Caco-2 (cell line): ENCODE measurements at regions not wholly inside any gene's neighbourhood (a gene's known extent, or its start where the extent isn't known, plus 50 kb on each side); places are given as distances from the start of the nearest gene placed in this dataset.

Experiments
- BruUV-seq: library from RNA; stranded (reverse); fragments of 400-500 nt; replicated peaks from 2 replicates; lab custom pipeline; 2021; lab: Mats Ljungman, UMichigan
- CTCF ChIA-PET: fragments of 300-600 bp; sonication (Branson Sonifier 250); formaldehyde crosslinking; loops from one replicate; lab custom pipeline; 2022; ENCODE audit warnings: antibody characterized with exemption; lab: Charles Lee
- POLR2A ChIA-PET: fragments of 300-600 bp; sonication (Branson Sonifier 250); formaldehyde crosslinking; loops from one replicate; lab custom pipeline; 2022; ENCODE audit warnings: antibody characterized with exemption; lab: Charles Lee
- DNase-seq, 2 experiments: peaks; one replicate each; pipeline versions ENCODE4 v3.0.0 to v3.0.0-alpha.2; 2020 to 2022
- H3K27me3 ChIP-seq: replicated peaks from 2 replicates; pipeline ENCODE4 v1.6.0; 2011; ENCODE audit warnings: low read length; ENCODE audit not compliant: control insufficient read depth, insufficient read depth
- H3K36me3 ChIP-seq: 2 replicates; pipeline ENCODE4 v1.5.1; 2011; ENCODE audit warnings: low read length; ENCODE audit not compliant: control insufficient read depth, insufficient read depth
- H3K4me1 ChIP-seq: fragments of 250-450 bp; sonication (Bioruptor Pico); 2 replicates; pipeline ENCODE4 v1.5.1; 2020; ENCODE audit warnings: mild to moderate bottlenecking
- H3K4me3 ChIP-seq: 2 replicates; pipeline ENCODE4 v1.5.1; 2011; ENCODE audit warnings: low read depth, mild to moderate bottlenecking, control low read depth, low read length
- H3K9me3 ChIP-seq: fragments of 250-450 bp; sonication (Bioruptor Pico); 2 replicates; pipeline ENCODE4 v1.5.1; 2020; ENCODE audit warnings: mild to moderate bottlenecking, moderate library complexity
- H3K27ac Mint-ChIP-seq: one replicate; pipeline ENCODE4 v1.8.0; 2022; ENCODE audit warnings: mixed read lengths; ENCODE audit not compliant: unreplicated experiment
- H3K27me3 Mint-ChIP-seq: one replicate; pipeline ENCODE4 v1.8.0; 2022; ENCODE audit warnings: mixed read lengths; ENCODE audit not compliant: insufficient read depth, unreplicated experiment
- H3K36me3 Mint-ChIP-seq: one replicate; pipeline ENCODE4 v1.8.0; 2022; ENCODE audit warnings: mild to moderate bottlenecking, mixed read lengths; ENCODE audit not compliant: insufficient read depth, unreplicated experiment
- H3K4me1 Mint-ChIP-seq: one replicate; pipeline ENCODE4 v1.8.0; 2022; ENCODE audit warnings: low read depth, mixed read lengths; ENCODE audit not compliant: unreplicated experiment
- H3K4me3 Mint-ChIP-seq: one replicate; pipeline ENCODE4 v1.8.0; 2022; ENCODE audit warnings: mild to moderate bottlenecking, moderate library complexity, mixed read lengths; ENCODE audit not compliant: unreplicated experiment
- H3K9me3 Mint-ChIP-seq: one replicate; pipeline ENCODE4 v1.8.0; 2022; ENCODE audit warnings: mixed read lengths; ENCODE audit not compliant: unreplicated experiment
- intact Hi-C: fragments of 100-400 bp; cut with micrococcal nuclease; formaldehyde crosslinking; loops from one replicate; pipeline ENCODE4 v1.10.0; 2022; ENCODE audit not compliant: unreplicated experiment
- TF ChIP-seq, protein P1 (sequence below), 2 experiments: fragments of 200-600 bp in 1 of 2; IDR thresholded peaks; 1 replicate in 1 of 2; 2 replicates in 1 of 2; pipeline versions ENCODE4 v1.5.1 to v1.8.0; 2011 to 2022; ENCODE audit warnings: antibody characterized with exemption in 1 of 2, control low read depth in 1 of 2, inconsistent platforms in 1 of 2, low read depth in 1 of 2, low read length in 1 of 2, mild to moderate bottlenecking in 1 of 2, moderate library complexity in 1 of 2; ENCODE audit not compliant: insufficient read depth in 1 of 2, severe bottlenecking in 1 of 2, unreplicated experiment in 1 of 2

DNA sequence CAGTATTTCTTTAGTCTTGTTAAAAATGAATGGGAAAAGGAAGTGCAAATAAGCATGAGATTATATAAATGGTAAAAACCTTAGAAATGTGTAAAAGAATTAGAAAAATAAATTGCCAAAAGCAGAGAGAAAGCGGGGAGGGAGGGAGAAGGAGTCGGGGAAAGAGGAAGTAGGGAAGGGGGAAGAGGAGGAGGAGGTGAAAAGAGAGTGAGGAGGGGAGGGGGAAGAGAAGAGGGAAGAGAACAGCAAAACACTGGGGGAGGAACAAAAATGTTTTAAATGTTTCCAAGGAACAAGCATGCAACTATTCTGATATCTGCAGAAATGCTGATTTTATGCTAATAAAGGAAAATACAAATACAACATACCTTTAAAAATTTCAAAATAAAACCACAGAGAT, 317.5 kb downstream of the PIK3R1 start:
- H3K4me3 ChIP-seq = no peak overlapping the region
- no peaks in the 10 kb centered on the region; the same call in 1 of the 2 replicates for H3K4me1 ChIP-seq
- Mint-ChIP-seq H3K9me3 (peaks cover 4% of the 10 kb centered on the region), H3K27me3 (no peaks in the 10 kb centered on the region), H3K4me3 (no peak overlapping the region), H3K27ac (no peak overlapping the region), H3K36me3 (no peaks in the 10 kb centered on the region), H3K4me1 (no peaks in the 10 kb centered on the region)
- intact Hi-C loops = no loop called here
- no TSS peak for BruUV-seq
- TF ChIP-seq, protein P1, sequence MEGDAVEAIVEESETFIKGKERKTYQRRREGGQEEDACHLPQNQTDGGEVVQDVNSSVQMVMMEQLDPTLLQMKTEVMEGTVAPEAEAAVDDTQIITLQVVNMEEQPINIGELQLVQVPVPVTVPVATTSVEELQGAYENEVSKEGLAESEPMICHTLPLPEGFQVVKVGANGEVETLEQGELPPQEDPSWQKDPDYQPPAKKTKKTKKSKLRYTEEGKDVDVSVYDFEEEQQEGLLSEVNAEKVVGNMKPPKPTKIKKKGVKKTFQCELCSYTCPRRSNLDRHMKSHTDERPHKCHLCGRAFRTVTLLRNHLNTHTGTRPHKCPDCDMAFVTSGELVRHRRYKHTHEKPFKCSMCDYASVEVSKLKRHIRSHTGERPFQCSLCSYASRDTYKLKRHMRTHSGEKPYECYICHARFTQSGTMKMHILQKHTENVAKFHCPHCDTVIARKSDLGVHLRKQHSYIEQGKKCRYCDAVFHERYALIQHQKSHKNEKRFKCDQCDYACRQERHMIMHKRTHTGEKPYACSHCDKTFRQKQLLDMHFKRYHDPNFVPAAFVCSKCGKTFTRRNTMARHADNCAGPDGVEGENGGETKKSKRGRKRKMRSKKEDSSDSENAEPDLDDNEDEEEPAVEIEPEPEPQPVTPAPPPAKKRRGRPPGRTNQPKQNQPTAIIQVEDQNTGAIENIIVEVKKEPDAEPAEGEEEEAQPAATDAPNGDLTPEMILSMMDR (IDR thresholded peaks at IDR 0.05; ENCODE audit: insufficient read depth in 1 of 2, low read depth in 1 of 2, low read length in 1 of 2, severe bottlenecking in 1 of 2, unreplicated experiment in 1 of 2) = no peak
- CTCF ChIA-PET = no interaction called here
- H3K36me3 ChIP-seq = no peaks in the 10 kb centered on the region
- no peaks in the 10 kb centered on the region for H3K27me3 ChIP-seq
- POLR2A ChIA-PET = no interaction called here
- DNase-seq = no peak
- H3K9me3 ChIP-seq = no peaks in the 10 kb centered on the region

DNA sequence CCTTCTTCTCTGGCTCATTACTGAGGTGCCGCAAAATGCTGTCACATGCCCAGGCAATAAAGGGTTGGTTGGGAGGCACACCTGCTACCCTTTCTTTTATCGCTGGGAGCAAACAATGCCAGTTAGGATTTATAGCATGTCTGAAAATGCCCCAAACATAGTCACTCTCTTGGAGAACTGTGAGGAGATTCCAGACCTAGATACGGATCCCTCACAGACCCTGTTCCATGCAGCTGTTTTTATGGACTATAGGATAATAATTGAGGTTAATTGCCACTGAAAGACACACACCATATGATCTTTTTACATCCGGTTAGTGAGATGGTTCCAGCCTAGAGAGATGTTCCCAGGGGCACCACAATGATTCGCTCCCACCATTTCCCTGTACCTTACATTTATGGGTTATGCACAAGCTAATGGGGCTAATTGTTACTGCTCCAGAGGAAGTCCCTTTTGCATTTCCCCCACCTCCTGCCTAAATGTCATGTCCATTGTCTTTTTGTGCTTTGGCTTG, 318.1 kb downstream of the PIK3R1 start:
- TF ChIP-seq, protein P1 (IDR thresholded peaks at IDR 0.05; ENCODE audit: insufficient read depth in 1 of 2, low read depth in 1 of 2, low read length in 1 of 2, severe bottlenecking in 1 of 2, unreplicated experiment in 1 of 2) = no peak
- Histone ChIP-seq H3K27me3 (no peaks in the 10 kb centered on the region), H3K9me3 (no peaks in the 10 kb centered on the region), H3K4me1 (no peaks in the 10 kb centered on the region; the same call in 1 of the 2 replicates), H3K36me3 (no peaks in the 10 kb centered on the region), H3K4me3 (no peak overlapping the region)
- Mint-ChIP-seq H3K9me3 (no peaks in the 10 kb centered on the region), H3K27ac (no peak overlapping the region), H3K4me1 (no peaks in the 10 kb centered on the region), H3K36me3 (no peaks in the 10 kb centered on the region), H3K4me3 (no peak overlapping the region), H3K27me3 (no peaks in the 10 kb centered on the region)
- CTCF ChIA-PET = no interaction called here
- no TSS peak for BruUV-seq
- intact Hi-C loops = no loop called here
- POLR2A ChIA-PET = no interaction called here
- DNase-seq = no peak

DNA sequence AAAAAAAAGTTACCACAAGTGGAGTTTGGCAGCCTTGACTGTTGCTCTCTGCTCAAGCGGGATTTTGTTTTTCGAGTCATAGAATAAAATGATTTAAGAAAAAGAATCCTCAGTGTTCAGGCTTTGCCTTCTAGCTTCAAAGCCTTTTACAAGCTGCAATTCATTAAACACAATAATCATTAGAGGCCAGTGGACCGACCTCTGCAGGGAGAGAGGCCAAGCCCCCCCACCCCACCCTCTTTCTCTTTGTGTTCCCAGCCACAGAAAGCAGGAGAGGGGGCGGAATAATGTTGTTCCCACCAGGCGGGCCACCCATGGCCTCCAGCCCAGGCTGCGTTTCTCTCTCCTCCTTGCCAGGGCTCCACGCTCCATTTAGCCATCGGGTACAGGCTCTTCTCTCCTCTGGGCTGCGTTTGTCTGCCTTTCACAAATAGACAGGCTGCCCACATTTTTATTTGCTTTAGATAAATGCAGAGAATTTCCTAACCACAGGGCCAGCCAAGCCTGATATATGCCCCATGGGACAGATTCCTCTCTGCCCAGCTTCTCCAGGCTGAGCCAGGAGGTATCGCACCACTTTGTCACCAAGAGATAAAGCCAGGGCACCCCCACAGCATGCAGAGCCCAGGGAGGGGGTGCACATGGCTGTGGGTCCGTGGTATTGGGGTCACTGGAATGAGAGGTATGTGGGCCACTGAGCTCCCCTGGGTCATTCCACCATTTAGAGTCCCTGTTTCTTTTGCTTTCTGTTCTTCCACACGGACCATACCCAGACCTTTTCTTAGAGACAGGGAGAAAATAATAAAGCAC, 318.8 kb downstream of the PIK3R1 start:
- no peaks in the 10 kb centered on the region for H3K9me3 ChIP-seq
- Mint-ChIP-seq H3K9me3 (no peaks in the 10 kb centered on the region), H3K27me3 (no peaks in the 10 kb centered on the region), H3K4me3 (no peak overlapping the region), H3K4me1 (peaks cover 2% of the 10 kb centered on the region), H3K36me3 (no peaks in the 10 kb centered on the region), H3K27ac (no peak overlapping the region)
- H3K4me1 ChIP-seq = no peaks in the 10 kb centered on the region; the same call in 1 of the 2 replicates
- intact Hi-C loops = no loop called here
- H3K27me3 ChIP-seq = no peaks in the 10 kb centered on the region; the same call in 1 of the 2 replicates
- H3K36me3 ChIP-seq = no peaks in the 10 kb centered on the region
- ChIA-PET CTCF (no interaction called here), POLR2A (no interaction called here)
- BruUV-seq = no TSS peak
- TF ChIP-seq, protein P1 (IDR thresholded peaks at IDR 0.05; ENCODE audit: insufficient read depth in 1 of 2, low read depth in 1 of 2, low read length in 1 of 2, severe bottlenecking in 1 of 2, unreplicated experiment in 1 of 2) = no peak
- H3K4me3 ChIP-seq = no peak overlapping the region
- DNase-seq = no peak
